HG03520 (cell line): ENCODE measurements at regions not wholly inside any gene's neighbourhood (a gene's known extent, or its start where the extent isn't known, plus 50 kb on each side); places are given as distances from the start of the nearest gene placed in this dataset.
"Not testable (repeated sequence)": the region's sequence is repeated elsewhere in the genome, so short reads cannot be mapped to it uniquely, and the experiment has no call there.

ENCODE experiments used
- ATAC-seq: cut with Tn5 transposase; IDR thresholded peaks from one replicate; pipeline ENCODE4 v1.9.1; 2021; ENCODE audit warnings: mild to moderate bottlenecking, moderate library complexity; ENCODE audit not compliant: unreplicated experiment

DNA sequence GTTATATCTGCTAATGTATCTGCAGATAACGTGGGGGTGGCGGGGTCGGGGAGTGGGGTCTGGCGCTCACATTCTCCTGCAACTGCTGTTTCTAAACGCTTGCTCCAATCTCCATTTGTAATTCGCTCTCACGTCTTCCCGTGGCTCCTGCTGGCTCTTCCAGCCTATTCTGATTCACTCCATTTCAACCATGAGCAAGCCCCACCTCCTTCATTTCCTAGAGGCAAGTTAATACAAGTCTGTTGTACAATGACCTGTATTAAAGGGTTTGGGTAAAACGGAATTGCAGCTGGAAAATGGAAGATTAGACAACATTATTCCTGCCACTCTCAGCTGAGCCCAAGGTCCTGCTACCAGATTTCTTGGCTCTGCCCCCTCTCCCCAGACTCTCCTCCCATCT, 132.3 kb downstream of the CSNK2A3 start:
- no peak for ATAC-seq

- ATAC-seq: no peak
These were observed 134.4 kb downstream of the CSNK2A3 start for GRCh38 chr11:11218629-11218986.

- ATAC-seq: no peak
These were observed 135.0 kb downstream of the CSNK2A3 start for GRCh38 chr11:11217929-11218628.

GRCh38 chr11:11217289-11217928, 135.6 kb downstream of the CSNK2A3 start:
- ATAC-seq: no peak

DNA sequence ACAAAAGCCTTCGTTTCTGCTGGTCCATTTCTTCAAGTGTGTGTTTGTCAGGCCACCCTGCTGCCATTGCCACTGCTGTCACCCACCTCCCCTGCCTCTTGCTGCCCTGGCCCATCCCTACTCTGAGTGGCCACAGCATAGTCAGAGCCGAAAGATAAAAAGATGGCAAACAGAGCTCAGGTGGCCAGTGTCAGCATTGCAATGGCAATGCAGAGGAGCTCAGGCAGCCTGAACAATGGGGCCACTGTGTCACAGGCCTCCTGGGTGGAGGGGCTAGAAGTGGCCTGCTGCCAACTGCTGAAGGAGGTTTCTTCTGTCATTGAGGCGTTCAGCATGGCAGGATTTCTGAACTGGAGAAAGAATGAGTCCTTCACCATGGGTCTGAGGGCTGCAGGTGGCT, 137.1 kb downstream of the CSNK2A3 start:
- no peak for ATAC-seq

- no peak for ATAC-seq
These were observed 137.8 kb downstream of the CSNK2A3 start for GRCh38 chr11:11215058-11215815.

- ATAC-seq: no peak
These were observed 139.9 kb downstream of the CSNK2A3 start for GRCh38 chr11:11213117-11213516.

DNA sequence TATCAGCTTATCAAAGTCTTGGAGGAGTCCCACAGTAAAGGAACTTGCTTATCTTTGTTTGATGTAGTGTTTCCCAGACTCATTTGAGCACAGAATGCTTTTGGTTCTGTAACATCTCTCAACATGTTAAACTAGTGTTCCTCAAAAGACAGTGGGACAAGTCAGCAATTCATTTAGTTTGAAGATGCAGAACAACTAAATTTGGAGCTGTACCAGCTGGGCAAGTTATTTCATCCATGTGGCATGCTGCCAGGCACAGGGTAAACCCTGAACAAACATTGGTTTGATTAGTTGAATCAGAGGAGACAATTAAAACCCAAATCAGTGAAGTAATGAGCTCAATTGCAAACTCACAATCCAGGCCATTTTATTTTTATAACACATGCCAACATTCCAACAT, 141.2 kb downstream of the CSNK2A3 start:
- no peak for ATAC-seq

DNA sequence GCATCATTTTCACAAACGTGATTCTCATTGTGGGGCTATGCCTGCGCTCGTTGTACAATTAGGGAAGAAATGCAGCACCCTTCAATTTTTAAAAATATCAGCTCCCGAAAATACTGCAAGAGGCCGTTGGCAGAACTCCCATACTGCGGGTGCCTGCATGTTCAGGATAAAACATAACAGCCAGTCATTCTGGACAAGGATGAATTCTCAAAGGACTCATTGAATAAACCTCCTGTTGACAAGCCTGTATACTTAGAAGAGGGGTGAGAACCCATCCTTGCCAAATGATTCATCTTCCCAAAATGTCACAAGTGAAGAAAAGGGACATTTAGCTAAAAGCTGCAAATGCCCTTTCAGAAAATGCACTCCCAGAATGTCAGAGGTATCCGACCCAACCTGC, 141.9 kb downstream of the CSNK2A3 start:
- no peak for ATAC-seq

DNA sequence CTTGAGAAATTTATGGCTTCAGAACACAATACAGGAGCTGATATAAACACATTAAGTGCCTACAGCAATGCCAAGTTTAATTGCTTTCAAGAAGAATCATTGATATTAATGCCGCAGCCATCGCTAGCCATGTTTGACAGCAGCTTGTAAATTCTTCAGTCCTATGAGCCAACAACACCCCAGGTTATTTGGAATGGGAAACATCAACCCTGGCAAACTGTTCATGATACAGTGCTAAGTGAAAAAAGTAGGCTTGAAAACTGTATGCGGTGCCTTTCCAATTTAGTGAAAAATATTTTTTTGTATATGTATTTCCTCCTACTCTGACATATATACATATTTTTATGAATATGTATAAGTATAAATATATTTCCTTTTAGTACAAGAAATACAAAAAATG, 142.6 kb downstream of the CSNK2A3 start:
- no peak for ATAC-seq

GRCh38 chr11:11209967-11210366, 143.1 kb downstream of the CSNK2A3 start:
- no peak for ATAC-seq

DNA sequence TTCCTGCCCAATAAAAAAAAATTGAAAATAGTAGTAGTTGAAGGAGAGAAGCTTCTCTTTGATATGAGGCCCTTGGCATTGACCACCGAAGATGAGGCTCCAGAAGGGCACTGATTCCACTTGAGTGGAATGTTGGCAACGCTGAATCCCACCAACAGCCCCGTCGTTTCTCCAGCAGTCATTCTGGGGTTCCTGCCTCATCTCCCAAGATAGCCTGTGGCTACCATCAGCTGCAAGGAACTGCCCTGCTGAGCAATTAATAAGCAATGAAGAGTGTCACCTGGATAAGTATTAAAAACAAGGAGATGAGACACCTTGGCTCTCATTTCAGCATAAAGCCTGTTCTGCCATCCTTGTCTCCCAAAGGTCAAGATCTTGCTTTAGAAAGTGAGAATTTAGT, 144.1 kb downstream of the CSNK2A3 start:
- ATAC-seq: no peak

DNA sequence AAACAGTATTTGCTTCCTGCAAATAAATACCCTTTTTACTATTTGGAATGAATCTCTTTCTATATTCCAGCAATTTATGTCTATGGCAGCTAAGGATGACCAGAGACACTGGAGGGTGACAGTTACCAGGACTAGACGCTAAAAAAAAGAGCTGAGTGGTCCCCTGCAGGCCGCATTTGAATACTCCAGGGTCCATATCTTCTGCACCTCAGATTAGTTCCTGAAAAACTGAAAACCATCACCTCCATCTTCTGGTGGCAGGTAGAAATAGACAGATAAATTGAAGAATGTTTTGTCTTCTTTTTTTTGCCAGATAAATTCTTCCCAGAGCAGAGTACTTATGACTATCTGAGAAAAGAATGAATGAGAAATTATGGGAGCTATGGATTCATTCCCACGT, 145.6 kb downstream of the CSNK2A3 start:
- no peak for ATAC-seq

DNA sequence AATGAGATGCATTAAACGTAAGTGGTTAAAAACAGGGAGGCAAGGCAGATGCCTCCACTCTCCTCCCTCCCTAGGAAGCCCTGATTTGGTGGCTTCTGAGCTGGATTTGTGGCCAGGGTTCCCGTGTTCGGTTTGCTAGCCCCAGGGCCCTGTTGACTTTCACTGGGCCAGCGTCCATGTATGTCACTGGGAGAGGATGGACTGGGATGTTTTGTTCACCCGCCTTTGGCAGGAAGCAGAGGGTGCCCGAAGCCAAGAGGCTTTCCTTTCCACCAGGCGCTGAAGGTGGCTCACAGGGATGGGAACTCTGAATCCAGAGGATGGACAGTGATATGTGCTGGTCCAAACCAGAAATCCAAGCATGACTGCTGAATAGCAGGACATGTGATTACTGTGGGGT, 146.6 kb downstream of the CSNK2A3 start:
- no peak for ATAC-seq

DNA sequence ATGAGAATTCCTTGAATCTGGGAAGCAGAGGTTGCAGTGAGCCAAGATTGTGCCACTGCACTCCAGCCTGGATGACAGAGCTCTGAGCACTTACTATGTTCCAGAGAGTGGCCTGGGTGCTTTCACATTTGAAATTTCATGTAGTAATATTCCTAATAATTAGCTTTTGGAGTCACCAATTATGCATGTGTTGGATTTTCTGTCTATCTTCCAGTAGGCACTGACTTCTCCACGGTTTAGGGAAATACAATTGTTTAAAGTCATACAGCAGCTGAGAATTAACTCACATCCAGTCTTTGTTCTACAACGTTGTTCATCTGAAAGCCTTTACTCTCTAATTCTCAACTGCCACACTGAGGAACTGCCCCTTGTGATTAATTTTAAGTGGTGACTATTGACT, 150.2 kb downstream of the CSNK2A3 start:
- ATAC-seq: no peak

DNA sequence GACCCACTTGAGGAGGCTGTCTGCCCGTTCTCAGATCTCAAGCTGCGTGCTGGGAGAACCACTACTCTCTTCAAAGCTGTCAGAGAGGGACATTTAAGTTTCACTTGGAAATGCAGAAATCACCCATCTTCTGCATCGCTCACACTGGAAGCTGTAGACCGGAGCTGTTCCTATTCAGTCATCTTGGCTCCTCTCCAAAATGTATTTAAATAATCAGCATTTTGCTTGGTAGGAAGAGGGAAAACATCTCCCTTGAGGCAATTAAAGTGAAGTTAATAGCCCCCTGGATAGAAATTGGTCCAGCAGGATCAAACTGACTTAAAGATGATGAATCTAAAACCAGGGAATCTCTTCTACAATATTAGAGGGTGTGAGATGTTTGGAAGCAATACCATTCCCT, 151.7 kb downstream of the CSNK2A3 start:
- ATAC-seq: not testable (repeated sequence)

DNA sequence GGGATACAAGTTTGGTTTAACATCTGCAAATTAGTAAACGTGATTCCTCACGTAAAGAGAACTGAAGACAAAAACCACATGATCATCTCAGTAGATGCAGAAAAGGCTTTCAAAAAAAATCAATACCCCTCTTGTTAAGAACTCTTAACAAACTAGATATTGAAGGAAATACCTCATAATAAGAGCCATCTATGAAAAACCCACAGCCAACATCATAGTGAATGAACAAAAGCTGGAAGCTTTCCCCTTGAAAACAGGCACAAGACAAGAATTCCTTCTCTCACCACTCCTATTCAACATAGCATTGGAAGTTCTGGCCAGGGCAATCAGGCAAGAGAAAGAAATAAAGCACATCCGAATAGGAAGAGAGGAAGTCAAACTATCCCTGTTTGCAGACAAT, 160.5 kb downstream of the CSNK2A3 start:
- no peak for ATAC-seq

DNA sequence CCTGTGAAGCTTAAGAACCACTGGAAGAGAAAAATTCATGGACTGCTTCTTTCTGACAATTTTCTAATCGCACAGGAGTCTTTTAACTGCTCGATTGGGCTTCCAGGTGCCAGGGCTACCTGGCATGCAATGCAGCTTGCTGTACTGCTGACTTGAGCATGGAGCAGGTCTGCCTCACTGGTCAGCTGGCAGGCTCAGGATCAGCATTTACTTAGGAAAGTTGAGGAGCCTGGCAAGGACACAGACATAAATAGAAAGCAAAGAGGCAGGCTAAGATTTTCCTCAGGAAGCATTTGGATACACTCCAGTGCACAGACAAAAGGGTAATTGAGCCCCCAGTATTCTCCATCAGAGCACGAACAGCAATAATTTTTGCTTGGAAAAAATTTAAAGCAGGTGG, 163.5 kb downstream of the CSNK2A3 start:
- no peak for ATAC-seq

- ATAC-seq: no peak
These were observed 166.8 kb downstream of the CSNK2A3 start for GRCh38 chr11:11186249-11186648.

GRCh38 chr11:11182261-11182660, 170.8 kb downstream of the CSNK2A3 start:
- no peak for ATAC-seq

DNA sequence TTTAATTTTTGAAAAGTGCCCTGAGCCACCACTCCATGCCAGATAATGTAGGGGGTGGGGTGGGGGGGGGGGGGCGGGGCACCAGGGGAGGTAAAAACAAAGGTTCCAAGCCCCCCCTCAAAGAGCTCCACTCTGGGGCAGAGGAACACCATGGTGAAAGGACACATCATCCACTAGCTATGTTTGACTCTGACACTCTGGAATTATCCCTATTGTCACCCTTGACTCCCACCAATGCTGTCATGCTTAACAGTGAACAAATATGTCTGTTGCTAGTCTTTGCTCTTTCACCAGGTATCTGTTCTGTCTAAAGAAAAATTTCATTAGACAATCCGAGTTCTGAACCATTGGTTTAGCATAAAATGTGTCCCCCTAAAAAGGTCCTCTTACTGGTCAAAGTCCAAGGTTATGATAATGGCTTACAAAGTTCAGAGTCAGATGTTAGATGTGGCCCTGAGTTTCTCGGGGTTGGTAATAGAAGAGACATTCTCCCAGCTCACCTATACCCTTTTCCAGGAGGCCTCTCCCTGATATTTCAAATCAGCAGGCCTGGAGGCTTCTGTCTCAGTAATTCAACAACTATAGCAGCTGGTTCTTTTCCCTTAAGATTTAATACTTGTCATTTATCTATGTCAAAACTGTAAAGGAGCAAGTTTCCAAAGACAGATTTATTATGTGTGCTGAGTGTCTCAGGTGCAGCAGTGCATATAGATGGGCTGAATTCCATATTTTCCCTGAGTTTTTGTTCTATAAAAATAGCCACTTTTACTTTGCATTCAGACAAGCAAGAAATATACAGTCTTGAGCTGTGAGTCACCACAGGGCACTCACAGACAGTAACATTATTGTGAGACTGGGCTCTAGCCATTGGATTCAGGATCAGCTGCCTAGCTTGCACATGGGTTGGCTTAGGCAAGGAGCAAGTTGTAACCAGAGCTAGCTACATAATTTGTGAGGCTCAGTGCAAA, 174.1 kb downstream of the CSNK2A3 start:
- no peak for ATAC-seq
